ENCODE measurements at regions not wholly inside any gene's neighbourhood (a gene's known extent, or its start where the extent isn't known, plus 50 kb on each side); places are given as distances from the start of the nearest gene placed in this dataset.

- H3T11ph ChIP-seq (ENCODE audit: low read length) = no peak overlapping the region
- no peaks in the 10 kb centered on the region for H4K20me1 ChIP-seq (ENCODE audit: control insufficient read depth, insufficient read depth, insufficient read length)
- no peaks in the 10 kb centered on the region for H3K27me3 ChIP-seq (ENCODE audit: insufficient read depth, low read length)
- H2BK5ac ChIP-seq (ENCODE audit: insufficient read length, low read length) = no peak overlapping the region
- no peak overlapping the region for H3K27ac Mint-ChIP-seq
- no peak overlapping the region for H3K4ac ChIP-seq (ENCODE audit: low read depth, low read length)
- no peak overlapping the region for H2BK12ac ChIP-seq (ENCODE audit: insufficient read length, low read depth, low read length)
- H2AFZ ChIP-seq (ENCODE audit: low read length) = no peak overlapping the region
- no peaks in the 10 kb centered on the region; the same call in 1 of the 2 replicates for H3K27me3 Mint-ChIP-seq (ENCODE audit: low read depth)
- H3K27ac ChIP-seq (ENCODE audit: insufficient read length, low read depth, low read length) = no peak overlapping the region
- H2BK15ac ChIP-seq (ENCODE audit: low read depth, low read length) = no peak overlapping the region
- H3K9me3 Mint-ChIP-seq = 0 out of 5 replicates have a peak, but pooled peaks cover 0 to 8% of the 10 kb centered on the region in 2 experiments
- H3K79me2 ChIP-seq (ENCODE audit: insufficient read depth, low read length) = no peaks in the 10 kb centered on the region
- no peak overlapping the region for H4K5ac ChIP-seq (ENCODE audit: insufficient read length, low read depth, low read length)
- H3K9me3 ChIP-seq (ENCODE audit: control insufficient read depth, low read depth, low read length) = no peaks in the 10 kb centered on the region
- no peak overlapping the region for H3K4me3 Mint-ChIP-seq
- no peak overlapping the region for H3K56ac ChIP-seq (ENCODE audit: insufficient read length, low read depth, low read length)
- no peak overlapping the region for H2AK5ac ChIP-seq (ENCODE audit: insufficient read length, low read length)
- H3K4me2 ChIP-seq (ENCODE audit: insufficient read depth, insufficient read length, low read length) = no peak overlapping the region
- H3K79me1 ChIP-seq (ENCODE audit: insufficient read depth, low read depth, low read length, poor library complexity, severe bottlenecking) = no peaks in the 10 kb centered on the region
- no peak overlapping the region for H3K18ac ChIP-seq (ENCODE audit: insufficient read length, low read depth, low read length)
- no CpG with 5 or more reads among the region's 5 CpGs for WGBS (ENCODE audit: extremely low coverage, insufficient read length, low lambda C conversion rate)
- no peak overlapping the region for H3K14ac ChIP-seq (ENCODE audit: insufficient read depth, low read length)
- H3K9ac ChIP-seq (ENCODE audit: extremely low read depth, insufficient read length, low read length) = no peak overlapping the region
- no peaks in the 10 kb centered on the region; a peak in 2 of 7 replicates for H3K36me3 Mint-ChIP-seq (ENCODE audit: insufficient read depth in 1 of 3, low read depth in 3 of 3)
- TF ChIP-seq CTCF (conservative IDR thresholded peaks at IDR 0.05) = no peak
- no peak for DNase-seq
- H3K4me1 Mint-ChIP-seq = peaks cover 0 to 2% of the 10 kb centered on the region in 2 experiments; a peak in 1 of 4 replicates
- no peak overlapping the region for H4K8ac ChIP-seq (replicated peaks; ENCODE audit: insufficient read length, low read depth, low read length)
- H2BK20ac ChIP-seq (ENCODE audit: low read depth, low read length, poor library complexity, severe bottlenecking) = no peak overlapping the region
- no peaks in the 10 kb centered on the region for H3K23me2 ChIP-seq (ENCODE audit: insufficient read length, low read depth, low read length, poor library complexity, severe bottlenecking)
- no peaks in the 10 kb centered on the region for H3K4me1 ChIP-seq (ENCODE audit: insufficient read depth, low read length)
- no peak overlapping the region for H2BK120ac ChIP-seq (ENCODE audit: low read depth, low read length, poor library complexity, severe bottlenecking)
- no peak overlapping the region for H3K23ac ChIP-seq (ENCODE audit: insufficient read length, low read depth, low read length)
- H4K91ac ChIP-seq (ENCODE audit: insufficient read length, low read depth, low read length) = no peak overlapping the region
These were observed 133.6 kb upstream of the JCAD start for GRCh38 chr10:30192846-30193608.
